ENCODE measurements at regions not wholly inside any gene's neighbourhood (a gene's known extent, or its start where the extent isn't known, plus 50 kb on each side); places are given as distances from the start of the nearest gene placed in this dataset.

GRCh38 chr3:146757759-146758158 lies 152.6 kb upstream of the PLSCR5 start:
- no peaks in the 10 kb centered on the region for H3K9me3 ChIP-seq (ENCODE audit: insufficient read depth, low read depth, low read length)
- no peak overlapping the region for H2AFZ ChIP-seq (ENCODE audit: low read length)
- H3K9me2 ChIP-seq (replicated peaks; ENCODE audit: low read depth, low read length): no peaks in the 10 kb centered on the region
- H3K4me3 ChIP-seq (ENCODE audit: low read length, poor library complexity, severe bottlenecking): no peak overlapping the region
- no peaks in the 10 kb centered on the region for H3K36me3 ChIP-seq (ENCODE audit: insufficient read depth, low read length)
- H3K4me2 ChIP-seq (ENCODE audit: low read depth, low read length, poor library complexity, severe bottlenecking): no peak overlapping the region
- H3F3A ChIP-seq (ENCODE audit: low read depth): no peaks in the 10 kb centered on the region
- TF ChIP-seq EZH2phosphoT487 (IDR thresholded peaks at IDR 0.05; ENCODE audit: borderline replicate concordance): no peak
- no peak for TF ChIP-seq CTCF (conservative IDR thresholded peaks at IDR 0.05; ENCODE audit: low read length)
- H3K27me3 ChIP-seq (ENCODE audit: insufficient read depth, low read length, poor library complexity, severe bottlenecking): no peaks in the 10 kb centered on the region
- no peaks in the 10 kb centered on the region for H3K4me1 ChIP-seq (ENCODE audit: insufficient read depth, low read length, poor library complexity, severe bottlenecking)
- no peaks in the 10 kb centered on the region for H4K20me1 ChIP-seq (ENCODE audit: insufficient read depth, low read length, poor library complexity, severe bottlenecking)
- no peaks in the 10 kb centered on the region for H3K79me2 ChIP-seq (ENCODE audit: insufficient read depth, low read length)
- no peak overlapping the region for H3K9ac ChIP-seq (ENCODE audit: low read depth, low read length, poor library complexity, severe bottlenecking)

DNA sequence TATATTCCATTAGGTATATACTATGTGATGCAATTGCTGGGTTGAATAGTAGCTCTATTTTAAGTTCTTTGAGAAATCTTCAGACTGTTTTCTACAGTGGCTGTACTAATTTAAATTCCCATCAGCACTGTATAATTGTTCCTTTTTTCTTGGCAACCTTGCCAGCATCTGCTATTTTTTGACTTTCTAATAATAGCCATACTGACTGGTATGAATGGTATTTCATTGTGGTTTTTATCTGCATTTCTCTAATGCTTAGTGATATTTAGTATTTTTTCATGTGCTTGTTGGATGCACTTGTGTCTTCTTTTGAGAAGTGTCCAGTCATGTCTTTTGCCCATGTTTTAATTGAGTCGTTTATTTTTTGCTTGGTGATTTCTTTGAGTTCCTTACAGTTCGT lies 145.1 kb upstream of the PLSCR5 start:
- Histone ChIP-seq H3K9ac (ENCODE audit: low read depth, low read length, poor library complexity, severe bottlenecking) (no peak overlapping the region), H3K36me3 (ENCODE audit: insufficient read depth, low read length) (no peaks in the 10 kb centered on the region), H4K20me1 (ENCODE audit: insufficient read depth, low read length, poor library complexity, severe bottlenecking) (no peaks in the 10 kb centered on the region), H3K27me3 (ENCODE audit: insufficient read depth, low read length, poor library complexity, severe bottlenecking) (no peaks in the 10 kb centered on the region), H3K79me2 (ENCODE audit: insufficient read depth, low read length) (no peaks in the 10 kb centered on the region), H3K4me1 (ENCODE audit: insufficient read depth, low read length, poor library complexity, severe bottlenecking) (no peaks in the 10 kb centered on the region), H3F3A (ENCODE audit: low read depth) (no peaks in the 10 kb centered on the region), H3K4me3 (ENCODE audit: low read length, poor library complexity, severe bottlenecking) (no peak overlapping the region), H2AFZ (ENCODE audit: low read length) (no peak overlapping the region), H3K9me2 (replicated peaks; ENCODE audit: low read depth, low read length) (no peaks in the 10 kb centered on the region), H3K9me3 (ENCODE audit: insufficient read depth, low read depth, low read length) (no peaks in the 10 kb centered on the region), H3K4me2 (ENCODE audit: low read depth, low read length, poor library complexity, severe bottlenecking) (no peak overlapping the region)
- TF ChIP-seq EZH2phosphoT487 (IDR thresholded peaks at IDR 0.05; ENCODE audit: borderline replicate concordance) (no peak), CTCF (conservative IDR thresholded peaks at IDR 0.05; ENCODE audit: low read length) (no peak)

GRCh38 chr3:146747928-146748327 lies 142.8 kb upstream of the PLSCR5 start:
- H4K20me1 ChIP-seq (ENCODE audit: insufficient read depth, low read length, poor library complexity, severe bottlenecking): no peaks in the 10 kb centered on the region
- H3K9me3 ChIP-seq (ENCODE audit: insufficient read depth, low read depth, low read length): no peaks in the 10 kb centered on the region
- TF ChIP-seq CTCF (conservative IDR thresholded peaks at IDR 0.05; ENCODE audit: low read length): no peak
- no peak for TF ChIP-seq EZH2phosphoT487 (IDR thresholded peaks at IDR 0.05; ENCODE audit: borderline replicate concordance)
- H3K4me1 ChIP-seq (ENCODE audit: insufficient read depth, low read length, poor library complexity, severe bottlenecking): no peaks in the 10 kb centered on the region
- no peaks in the 10 kb centered on the region for H3K79me2 ChIP-seq (ENCODE audit: insufficient read depth, low read length)
- no peak overlapping the region for H3K9ac ChIP-seq (ENCODE audit: low read depth, low read length, poor library complexity, severe bottlenecking)
- H3K4me2 ChIP-seq (ENCODE audit: low read depth, low read length, poor library complexity, severe bottlenecking): no peak overlapping the region
- H2AFZ ChIP-seq (ENCODE audit: low read length): no peak overlapping the region
- no peak overlapping the region for H3K4me3 ChIP-seq (ENCODE audit: low read length, poor library complexity, severe bottlenecking)
- H3K27me3 ChIP-seq (ENCODE audit: insufficient read depth, low read length, poor library complexity, severe bottlenecking): no peaks in the 10 kb centered on the region
- H3K36me3 ChIP-seq (ENCODE audit: insufficient read depth, low read length): no peaks in the 10 kb centered on the region
- no peaks in the 10 kb centered on the region for H3F3A ChIP-seq (ENCODE audit: low read depth)
- H3K9me2 ChIP-seq (replicated peaks; ENCODE audit: low read depth, low read length): no peaks in the 10 kb centered on the region
